Cerebellar nuclear complex (tissue), 1 donor: ENCODE measurements at regions not wholly inside any gene's neighbourhood (a gene's known extent, or its start where the extent isn't known, plus 50 kb on each side); places are given as distances from the start of the nearest gene placed in this dataset.
"Not testable (repeated sequence)": the region's sequence is repeated elsewhere in the genome, so short reads cannot be mapped to it uniquely, and the experiment has no call there.

Experiments used
- DNase-seq, 2 experiments: peaks; one replicate each; lab custom pipeline; 2025; lab: John Stamatoyannopoulos, UW

DNA sequence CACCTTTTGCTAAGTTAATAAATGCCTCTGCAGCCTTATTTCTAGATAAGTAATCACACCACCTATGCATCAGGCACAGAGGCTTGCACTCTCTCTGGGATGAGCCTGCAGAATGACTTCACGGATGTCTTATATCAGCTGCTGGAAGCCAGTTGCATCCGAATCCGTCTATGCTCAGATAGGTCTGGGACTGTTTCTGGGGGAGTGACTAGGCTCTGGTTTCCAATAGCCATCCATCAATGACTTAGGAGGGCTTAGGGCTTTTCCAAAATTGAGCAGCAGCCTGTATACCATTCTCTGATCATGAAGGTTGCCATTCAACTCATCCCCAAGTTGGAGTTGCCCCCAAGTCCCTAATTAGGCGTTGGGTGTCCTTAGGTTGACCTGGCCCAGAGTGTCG is 113.3 kb upstream of the ERCC4 start:
- no peak for DNase-seq

DNA sequence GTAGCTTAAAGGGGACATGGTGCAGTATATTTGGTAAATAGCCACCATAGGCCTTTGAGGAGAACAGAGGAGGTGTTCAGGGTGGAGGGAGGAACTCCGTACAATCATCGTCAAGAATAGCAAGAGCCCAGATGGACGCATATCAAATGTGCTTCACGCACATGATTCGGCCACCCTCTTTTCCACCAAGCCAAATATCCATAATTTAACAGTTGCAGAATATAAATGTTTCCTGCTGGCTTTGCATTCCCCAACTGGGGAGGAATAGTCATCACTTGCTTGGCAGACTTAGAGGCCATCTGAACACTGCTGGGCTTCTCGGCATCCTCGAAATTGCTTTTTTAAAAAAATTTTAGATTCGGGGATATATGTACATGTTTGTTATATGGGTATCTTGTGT is 111.9 kb upstream of the ERCC4 start:
- DNase-seq = no peak

DNA sequence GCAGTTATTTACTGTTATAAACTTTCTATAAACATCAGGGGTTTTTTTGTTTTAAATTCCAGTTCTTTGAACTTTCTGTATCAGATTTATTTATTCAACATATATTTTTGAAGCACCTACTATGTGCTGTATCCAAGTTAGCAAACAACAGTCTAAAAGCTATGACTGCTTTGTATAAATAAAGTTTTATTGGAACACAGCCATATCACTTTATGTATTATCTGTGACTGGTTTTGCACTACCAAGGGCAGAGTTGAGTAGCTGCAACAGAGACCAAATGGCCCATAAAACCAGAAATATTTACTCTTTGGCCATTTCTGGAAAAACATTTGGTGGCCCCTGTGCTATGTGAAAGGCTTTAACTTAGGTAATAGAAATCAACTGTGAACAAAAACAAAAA is 110.2 kb upstream of the ERCC4 start:
- DNase-seq = no peak

DNA sequence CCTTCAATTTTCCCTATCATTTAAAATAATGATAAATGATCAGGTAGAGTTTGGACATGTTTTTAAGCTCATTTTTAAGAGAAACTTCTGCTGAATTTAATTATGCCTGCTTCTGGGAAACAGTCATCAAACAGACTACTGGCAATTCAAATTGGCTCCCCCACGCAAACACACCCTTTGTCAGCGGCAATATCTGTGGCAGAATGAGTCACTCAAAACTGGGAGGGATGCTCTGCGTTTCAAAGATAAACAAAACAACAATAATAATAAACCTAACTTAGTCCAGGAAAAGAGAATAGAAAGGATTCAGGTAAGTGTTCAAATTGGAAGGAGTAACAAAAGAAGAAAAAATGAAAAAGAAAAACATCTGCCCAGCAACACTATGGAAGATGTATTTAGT is 108.1 kb upstream of the ERCC4 start:
- no peak for DNase-seq

- no peak for DNase-seq
These were observed 103.3 kb upstream of the ERCC4 start for GRCh38 chr16:13816701-13817100.

- DNase-seq = no peak
These were observed 96.5 kb upstream of the ERCC4 start for GRCh38 chr16:13823501-13823900.

- DNase-seq = no peak
These were observed 90.2 kb upstream of the ERCC4 start for GRCh38 chr16:13829697-13830299.

- no peak for DNase-seq
These were observed 86.4 kb upstream of the ERCC4 start for GRCh38 chr16:13833515-13833914.

GRCh38 chr16:13835387-13835786 is 84.6 kb upstream of the ERCC4 start:
- no peak for DNase-seq

GRCh38 chr16:13835935-13836730 is 83.8 kb upstream of the ERCC4 start:
- no peak for DNase-seq

DNA sequence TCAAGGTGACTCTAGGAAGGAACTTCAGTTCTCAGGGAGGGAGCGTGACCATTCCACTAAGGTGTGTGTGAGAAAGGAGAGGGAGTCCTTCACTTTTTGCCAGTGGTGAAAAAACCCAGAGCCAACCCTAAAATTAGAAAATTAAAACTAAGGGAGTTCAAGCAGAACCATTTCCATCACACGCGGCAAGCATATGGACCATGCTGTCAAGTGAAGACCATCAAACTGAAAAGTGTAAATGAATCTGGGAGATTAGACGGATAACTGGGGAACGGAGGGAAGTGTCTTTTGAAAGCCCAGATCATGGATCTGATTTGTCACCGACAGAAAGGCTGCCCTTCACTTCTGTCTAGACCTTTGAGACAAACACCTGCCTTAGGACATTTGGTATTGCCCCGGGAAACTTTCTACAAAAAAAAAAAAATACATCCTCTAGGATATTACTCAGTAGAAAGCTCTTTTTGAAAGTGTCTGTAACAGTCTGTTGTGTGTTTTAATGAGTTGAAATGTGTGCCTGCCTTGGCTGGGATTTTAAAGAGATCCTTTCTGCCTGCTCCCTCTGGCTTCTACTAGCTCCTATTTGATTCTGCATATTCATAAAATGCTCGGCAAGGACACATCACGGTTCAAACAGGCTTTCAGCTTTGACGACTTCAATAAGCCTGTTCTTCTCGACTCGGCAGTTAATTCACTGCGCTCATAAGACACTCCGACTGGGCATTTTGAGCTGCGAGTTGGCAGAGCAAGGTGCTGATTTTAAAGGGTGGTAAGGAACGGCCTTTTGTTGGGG is 81.4 kb upstream of the ERCC4 start:
- DNase-seq = no peak

- DNase-seq = no peak
These were observed 80.4 kb upstream of the ERCC4 start for GRCh38 chr16:13839577-13839976.

DNA sequence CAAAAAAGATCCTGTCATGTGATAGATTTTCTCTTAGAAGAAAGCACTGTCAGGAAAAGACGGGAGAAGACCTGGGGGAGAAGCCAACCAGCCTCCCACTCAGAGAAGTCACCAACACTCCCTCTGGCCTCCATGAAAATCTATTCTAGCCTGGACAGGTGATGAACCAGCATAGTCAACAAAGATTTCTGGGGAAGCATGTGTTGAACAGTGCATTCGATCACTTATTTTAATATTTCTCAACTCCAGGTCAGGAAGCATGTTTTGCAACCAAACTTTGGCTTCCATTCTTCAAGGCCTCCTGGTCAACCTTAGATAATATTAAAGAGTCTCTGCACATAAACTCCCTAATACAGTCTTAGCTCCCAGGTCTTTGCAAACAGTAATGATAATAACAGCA is 74.7 kb upstream of the ERCC4 start:
- DNase-seq = no peak

- DNase-seq = no peak
These were observed 71.2 kb upstream of the ERCC4 start for GRCh38 chr16:13848795-13849194.

DNA sequence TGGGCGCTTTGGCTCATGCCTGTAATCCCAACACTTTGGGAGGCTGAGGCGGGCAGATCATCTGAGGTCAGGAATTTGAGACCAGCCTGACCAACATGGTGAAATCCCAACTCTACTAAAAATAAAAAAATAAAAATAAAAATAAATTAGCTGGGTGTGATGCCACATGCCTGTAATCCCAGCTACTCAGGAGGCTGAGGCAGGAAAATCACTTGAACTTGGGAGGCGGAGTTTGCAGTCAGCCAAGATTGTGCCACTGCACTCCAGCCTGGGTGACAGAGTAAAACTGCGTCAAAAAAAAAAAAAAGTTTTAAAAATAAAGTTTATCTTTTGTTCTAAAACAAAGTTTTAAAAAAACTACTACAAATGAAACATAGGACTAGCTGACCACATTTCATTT is 69.8 kb upstream of the ERCC4 start:
- DNase-seq = not testable (repeated sequence)

GRCh38 chr16:13852827-13853226 is 67.1 kb upstream of the ERCC4 start:
- no peak for DNase-seq

DNA sequence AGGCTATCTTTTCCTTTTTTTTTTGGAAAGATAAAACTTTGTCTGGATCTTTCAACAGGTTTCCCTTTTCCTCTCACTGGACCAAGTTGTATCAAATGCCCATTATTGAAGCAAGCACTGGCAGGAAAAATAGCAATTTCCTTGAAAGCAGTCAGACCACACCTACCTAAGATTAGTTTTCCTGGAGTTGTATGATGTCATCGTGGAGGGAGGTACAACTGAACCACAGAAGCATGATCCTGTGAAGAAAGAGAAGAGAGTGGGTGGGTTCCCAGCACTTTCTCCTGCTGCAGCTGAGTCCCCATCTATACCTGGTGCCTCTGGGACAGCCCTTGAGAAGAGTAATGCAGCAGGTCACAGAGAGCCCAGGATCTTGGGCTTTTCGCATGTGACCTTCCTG is 63.6 kb upstream of the ERCC4 start:
- no peak for DNase-seq

- no peak for DNase-seq
These were observed 63.0 kb upstream of the ERCC4 start for GRCh38 chr16:13856811-13857511.

GRCh38 chr16:13858873-13859580 is 60.9 kb upstream of the ERCC4 start:
- DNase-seq = no peak

- DNase-seq = no peak
These were observed 56.7 kb upstream of the ERCC4 start for GRCh38 chr16:13863075-13863765.

DNA sequence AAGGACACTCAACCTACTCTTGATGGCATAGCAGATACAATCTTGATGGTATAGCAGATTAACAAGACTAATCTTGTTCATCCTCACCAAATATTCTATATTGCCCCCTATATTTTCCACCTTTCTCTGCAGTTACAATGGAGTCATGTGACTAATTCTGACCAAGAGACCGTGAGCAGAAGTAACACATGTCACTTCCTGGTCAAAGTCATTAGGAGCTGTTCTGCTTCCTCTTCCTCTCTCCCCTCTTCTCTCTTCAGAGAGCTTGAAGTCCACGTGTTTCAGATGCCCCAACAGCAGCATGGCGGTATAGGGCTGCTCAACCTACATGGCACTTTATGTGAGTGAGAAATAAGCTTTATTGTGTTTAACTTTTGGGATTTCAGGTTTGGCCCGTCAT is 55.3 kb upstream of the ERCC4 start:
- DNase-seq = no peak
